Keratinocyte (primary cell): ENCODE measurements at regions not wholly inside any gene's neighbourhood (a gene's known extent, or its start where the extent isn't known, plus 50 kb on each side); places are given as distances from the start of the nearest gene placed in this dataset.
"Not testable (repeated sequence)": the region's sequence is repeated elsewhere in the genome, so short reads cannot be mapped to it uniquely, and the experiment has no call there.

Source experiments
- CTCF ChIP-seq, 3 experiments: IDR thresholded peaks in 1 of 3; conservative IDR thresholded peaks in 1 of 3; optimal IDR thresholded peaks in 1 of 3; 2 replicates in 2 of 3; 3 replicates in 1 of 3; pipeline versions ENCODE3 to v1.5.1; 2011; ENCODE audit warnings: low read length in 3 of 3, mild to moderate bottlenecking in 3 of 3, moderate library complexity in 2 of 3, control low read depth in 1 of 3, inconsistent platforms in 1 of 3; ENCODE audit not compliant: insufficient read depth in 2 of 3; ENCODE audit errors: extremely low read depth in 1 of 3
- EZH2 ChIP-seq: IDR thresholded peaks from one replicate; pipeline ENCODE4 v1.6.1; 2012; ENCODE audit warnings: inconsistent platforms, mild to moderate bottlenecking, low read length, moderate library complexity

GRCh38 chr4:189630913-189631567, 309.6 kb upstream of the FRG1 start:
- not testable (repeated sequence) for TF ChIP-seq CTCF (optimal IDR thresholded peaks at IDR 0.05 in 1 of 3, IDR thresholded peaks at IDR 0.05 in 1 of 3, conservative IDR thresholded peaks at IDR 0.05 in 1 of 3; ENCODE audit: extremely low read depth in 1 of 3, insufficient read depth in 2 of 3, low read length in 3 of 3); EZH2
